Activated CD4-positive, alpha-beta memory T cell treated with anti-CD3 and anti-CD28 coated beads, Interleukin-2, amount 10 ng/mL, durations not matched to agents 7 days and 5 days (primary cell): ENCODE measurements at regions not wholly inside any gene's neighbourhood (a gene's known extent, or its start where the extent isn't known, plus 50 kb on each side); places are given as distances from the start of the nearest gene placed in this dataset.

Source experiments
- CTCF ChIA-PET: fragments of 350-600 bp; sonication (Branson Sonifier 250); formaldehyde crosslinking; loops from one replicate; lab custom pipeline; 2021; ENCODE audit warnings: antibody characterized with exemption, inconsistent platforms; lab: Charles Lee
- POLR2A ChIA-PET: fragments of 350-600 bp; sonication (Branson Sonifier 250); formaldehyde crosslinking; loops from one replicate; lab custom pipeline; 2021; ENCODE audit warnings: antibody characterized with exemption; lab: Charles Lee
- DNase-seq: peaks from one replicate; pipeline ENCODE4 v3.0.0-alpha.2; 2020
- H3K27ac Mint-ChIP-seq: one replicate; pipeline ENCODE4 v1.8.0; 2021; ENCODE audit warnings: mild to moderate bottlenecking, mixed read lengths
- H3K27me3 Mint-ChIP-seq: one replicate; pipeline ENCODE4 v1.8.0; 2021; ENCODE audit warnings: mixed read lengths
- H3K36me3 Mint-ChIP-seq: one replicate; pipeline ENCODE4 v1.8.0; 2021; ENCODE audit warnings: low read depth, mixed read lengths
- H3K4me1 Mint-ChIP-seq: one replicate; pipeline ENCODE4 v1.8.0; 2021; ENCODE audit warnings: mixed read lengths
- H3K4me3 Mint-ChIP-seq: one replicate; pipeline ENCODE4 v1.8.0; 2021; ENCODE audit warnings: mild to moderate bottlenecking, mixed read lengths
- H3K9me3 Mint-ChIP-seq: one replicate; pipeline ENCODE4 v1.8.0; 2021; ENCODE audit warnings: mixed read lengths

DNA sequence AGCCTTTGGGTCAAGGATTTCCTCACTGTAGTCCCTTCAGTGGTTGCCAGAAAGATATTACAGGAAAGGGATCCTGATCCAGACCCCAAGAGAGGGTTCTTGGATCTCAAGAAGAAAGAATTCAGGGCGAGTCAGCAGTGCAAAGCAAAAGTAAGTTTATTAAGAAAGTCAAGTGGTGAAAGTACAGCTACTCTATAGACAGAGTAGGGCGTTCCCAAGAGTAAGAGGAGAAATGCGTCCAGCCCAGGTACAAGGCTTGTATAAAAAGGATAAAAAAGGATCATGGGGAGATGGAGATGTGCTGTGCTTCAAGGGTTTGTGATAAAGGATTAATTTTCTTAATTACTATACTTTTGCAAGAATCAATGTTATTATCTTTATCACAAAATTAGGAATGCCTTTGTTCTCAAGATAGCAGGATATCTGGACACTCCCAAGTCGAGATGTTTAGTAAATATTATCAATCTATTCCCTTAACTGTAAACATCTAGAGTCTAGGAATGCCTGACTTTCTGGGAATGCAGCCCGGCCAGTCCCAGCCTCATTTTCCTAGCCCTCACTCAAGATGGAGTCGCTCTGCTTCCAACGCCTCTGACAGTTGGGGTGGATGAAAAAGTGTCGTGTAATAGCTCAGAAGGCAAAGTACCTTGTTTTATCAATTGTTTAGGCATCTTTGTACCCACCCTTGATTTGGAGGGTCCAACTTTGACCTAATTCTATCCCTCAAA lies 360.7 kb downstream of the GPM6A start:
- Mint-ChIP-seq H3K9me3 (no peaks in the 10 kb centered on the region), H3K36me3 (no peaks in the 10 kb centered on the region), H3K27me3 (no peaks in the 10 kb centered on the region), H3K27ac (no peak overlapping the region), H3K4me3 (no peak overlapping the region), H3K4me1 (no peaks in the 10 kb centered on the region)
- ChIA-PET CTCF (no interaction called here), POLR2A (no interaction called here)
- no peak for DNase-seq

DNA sequence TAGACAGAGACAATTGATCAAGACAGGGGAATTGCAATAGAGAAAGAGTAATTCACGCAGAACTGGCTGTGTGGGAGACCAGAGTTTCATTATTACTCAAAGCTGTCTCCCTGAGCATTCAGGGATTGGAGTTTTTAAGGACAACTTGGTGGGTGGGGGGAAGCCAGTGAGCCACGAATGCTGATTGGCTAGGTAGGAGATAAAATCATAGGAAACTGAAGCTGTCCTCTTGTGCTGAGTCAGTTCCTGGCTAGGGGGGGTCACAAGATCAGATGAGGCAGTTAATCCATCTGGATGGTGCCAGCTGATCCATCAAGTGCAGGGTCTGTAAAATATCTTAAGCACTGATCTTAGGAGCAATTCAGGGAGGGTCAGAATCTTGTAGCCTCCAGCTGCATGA lies 358.6 kb downstream of the GPM6A start:
- Mint-ChIP-seq H3K27me3 (no peaks in the 10 kb centered on the region), H3K4me1 (no peaks in the 10 kb centered on the region), H3K9me3 (no peaks in the 10 kb centered on the region), H3K27ac (no peak overlapping the region), H3K36me3 (no peaks in the 10 kb centered on the region), H3K4me3 (no peak overlapping the region)
- CTCF ChIA-PET, result no interaction called here
- no peak for DNase-seq
- POLR2A ChIA-PET, result no interaction called here

DNA sequence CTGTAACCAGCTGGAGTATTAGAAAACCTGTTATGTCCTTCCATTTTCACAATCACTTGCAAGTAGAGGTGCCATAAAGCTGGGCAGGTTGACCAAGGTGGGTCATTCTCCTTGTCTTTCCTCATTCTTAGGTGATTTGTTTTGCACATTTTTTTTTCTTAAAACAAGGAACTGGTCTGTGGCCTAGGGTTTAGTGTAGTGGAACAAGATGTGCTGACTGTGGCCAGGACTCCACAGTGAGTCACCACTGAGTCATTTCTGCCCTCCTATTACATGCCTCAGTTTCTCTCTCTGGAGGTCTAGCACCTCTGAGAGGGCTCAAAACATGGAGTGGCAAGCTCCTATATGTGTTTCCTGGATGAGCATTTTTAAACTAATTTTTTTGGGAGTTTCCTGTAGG lies 355.9 kb downstream of the GPM6A start:
- POLR2A ChIA-PET, result interaction anchor here (0.6 kb wide), 1 partner anchor 16 kb away, joined by 3 read pairs; no protein-coding TSS in a partner anchor

DNA sequence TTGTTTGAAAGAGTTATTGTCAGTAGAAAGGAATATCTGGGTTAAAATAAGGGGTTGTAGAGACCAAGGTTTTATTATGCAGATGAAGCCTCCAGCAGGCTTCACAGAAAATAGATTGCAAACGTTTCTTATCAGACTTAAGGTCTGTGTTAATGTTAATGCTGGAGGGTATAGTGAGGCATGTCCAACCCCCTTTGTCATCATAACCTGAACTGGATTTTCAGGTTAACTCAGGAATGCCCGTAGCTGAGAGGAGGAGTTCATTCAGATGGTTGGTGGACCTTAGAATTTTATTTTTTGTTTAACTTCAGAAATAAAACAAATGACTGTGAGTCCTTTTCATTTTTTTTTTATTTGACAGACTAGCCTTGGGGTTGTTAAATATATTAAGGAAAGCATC lies 354.1 kb downstream of the GPM6A start:
- no peaks in the 10 kb centered on the region for H3K36me3 Mint-ChIP-seq
- no peak overlapping the region for H3K27ac Mint-ChIP-seq
- no peak overlapping the region for H3K4me3 Mint-ChIP-seq
- H3K4me1 Mint-ChIP-seq, result no peaks in the 10 kb centered on the region
- CTCF ChIA-PET, result no interaction called here
- no peak for DNase-seq
- POLR2A ChIA-PET, result no interaction called here
- no peaks in the 10 kb centered on the region for H3K9me3 Mint-ChIP-seq
- no peaks in the 10 kb centered on the region for H3K27me3 Mint-ChIP-seq

More for the DNA sequence above, 355.9 kb downstream of the GPM6A start:
- CTCF ChIA-PET, result no interaction called here
- no peaks in the 10 kb centered on the region for H3K27me3 Mint-ChIP-seq
- no peaks in the 10 kb centered on the region for H3K4me1 Mint-ChIP-seq
- no peak overlapping the region for H3K27ac Mint-ChIP-seq
- no peaks in the 10 kb centered on the region for H3K36me3 Mint-ChIP-seq
- no peak overlapping the region for H3K4me3 Mint-ChIP-seq
- H3K9me3 Mint-ChIP-seq, result no peaks in the 10 kb centered on the region
- DNase-seq, result no peak

DNA sequence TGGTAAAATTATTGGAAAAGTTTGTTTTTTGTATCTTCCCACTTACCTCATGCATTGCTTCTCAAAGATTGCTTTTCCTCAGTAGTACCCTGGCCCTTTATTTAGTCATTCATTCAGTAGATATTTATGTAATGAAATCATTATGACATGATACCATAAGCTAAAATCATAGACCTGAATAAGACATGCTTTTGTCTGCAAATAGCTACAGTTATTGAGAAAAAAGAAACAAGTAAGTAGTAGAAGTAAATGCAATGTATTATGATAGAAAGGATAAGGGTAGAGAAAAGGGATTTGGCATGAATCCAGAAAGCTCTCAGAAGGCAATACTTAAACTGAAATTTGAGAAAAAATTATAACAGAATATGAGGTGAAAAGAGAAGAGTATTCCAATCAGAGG lies 352.5 kb downstream of the GPM6A start:
- H3K36me3 Mint-ChIP-seq, result no peaks in the 10 kb centered on the region
- ChIA-PET CTCF (no interaction called here), POLR2A (no interaction called here)
- no peaks in the 10 kb centered on the region for H3K27me3 Mint-ChIP-seq
- H3K27ac Mint-ChIP-seq, result no peak overlapping the region
- H3K9me3 Mint-ChIP-seq, result no peaks in the 10 kb centered on the region
- H3K4me1 Mint-ChIP-seq, result no peaks in the 10 kb centered on the region
- H3K4me3 Mint-ChIP-seq, result no peak overlapping the region
- no peak for DNase-seq

DNA sequence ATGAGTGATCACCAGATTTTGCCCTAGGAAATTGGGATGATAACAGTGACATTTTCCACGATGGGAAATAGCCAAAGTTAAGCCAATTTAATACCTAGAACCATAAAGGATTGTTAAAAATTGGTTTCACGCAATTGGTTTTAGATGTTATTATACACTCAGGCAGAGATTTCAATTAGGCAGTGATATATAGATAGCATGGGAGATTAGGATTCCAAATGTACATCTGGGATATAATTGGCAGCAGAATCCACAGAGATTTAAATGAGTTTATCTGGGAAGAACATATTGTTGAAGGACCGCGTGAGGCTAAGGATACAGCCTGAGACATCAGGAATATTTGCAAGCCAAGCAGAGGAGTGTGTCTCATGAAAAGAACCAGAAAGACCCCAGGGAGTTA lies 351.6 kb downstream of the GPM6A start:
- POLR2A ChIA-PET, result no interaction called here
- Mint-ChIP-seq H3K36me3 (no peaks in the 10 kb centered on the region), H3K27me3 (no peaks in the 10 kb centered on the region), H3K27ac (no peak overlapping the region), H3K4me3 (no peak overlapping the region), H3K9me3 (peaks cover 3% of the 10 kb centered on the region), H3K4me1 (no peaks in the 10 kb centered on the region)
- CTCF ChIA-PET, result no interaction called here
- DNase-seq, result no peak

DNA sequence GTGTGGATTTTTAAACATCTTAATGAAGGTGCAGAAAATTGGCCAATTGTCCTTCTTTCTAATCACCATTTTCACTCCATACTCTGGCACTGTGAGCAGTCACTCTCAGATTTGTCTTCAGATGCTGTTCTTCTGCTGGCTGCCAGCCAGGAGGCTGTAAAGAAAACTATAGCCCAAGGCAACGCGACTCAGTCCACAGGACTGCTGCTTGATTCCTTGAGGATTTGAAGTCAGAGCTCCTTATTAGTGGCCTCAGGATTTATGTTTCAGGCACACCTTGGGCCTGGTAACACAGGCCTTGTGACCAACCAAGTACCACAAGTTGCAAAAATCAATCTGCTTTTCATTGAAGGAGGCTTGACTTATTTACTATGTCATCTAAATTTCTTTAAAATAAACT lies 342.6 kb downstream of the GPM6A start:
- no peak overlapping the region for H3K4me3 Mint-ChIP-seq
- no peak for DNase-seq
- POLR2A ChIA-PET, result no interaction called here
- H3K4me1 Mint-ChIP-seq, result no peaks in the 10 kb centered on the region
- CTCF ChIA-PET, result no interaction called here
- H3K9me3 Mint-ChIP-seq, result peaks cover 8% of the 10 kb centered on the region
- no peaks in the 10 kb centered on the region for H3K27me3 Mint-ChIP-seq
- H3K27ac Mint-ChIP-seq, result no peak overlapping the region
- H3K36me3 Mint-ChIP-seq, result no peaks in the 10 kb centered on the region

DNA sequence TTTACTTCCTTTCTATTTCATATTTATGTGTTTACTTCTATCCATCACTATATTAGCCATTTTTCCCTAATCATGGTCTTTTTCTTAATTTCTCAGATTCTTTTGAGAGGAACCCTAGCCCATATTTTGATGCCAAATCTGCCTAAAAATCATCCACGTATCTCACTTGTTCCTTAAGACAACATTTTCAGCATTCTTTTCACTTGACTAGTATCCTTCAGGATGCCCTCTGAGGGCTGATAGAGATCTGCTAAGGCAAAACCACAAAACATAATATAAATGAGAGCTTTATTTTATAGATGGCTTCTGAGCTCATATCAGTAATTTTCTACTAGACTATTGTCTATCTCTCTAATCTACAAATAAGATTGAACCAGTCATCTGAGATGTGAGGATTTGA lies 341.9 kb downstream of the GPM6A start:
- Mint-ChIP-seq H3K27ac (no peak overlapping the region), H3K4me3 (no peak overlapping the region), H3K36me3 (no peaks in the 10 kb centered on the region), H3K4me1 (no peaks in the 10 kb centered on the region), H3K27me3 (no peaks in the 10 kb centered on the region), H3K9me3 (peaks cover 8% of the 10 kb centered on the region)
- ChIA-PET CTCF (no interaction called here), POLR2A (no interaction called here)
- no peak for DNase-seq

DNA sequence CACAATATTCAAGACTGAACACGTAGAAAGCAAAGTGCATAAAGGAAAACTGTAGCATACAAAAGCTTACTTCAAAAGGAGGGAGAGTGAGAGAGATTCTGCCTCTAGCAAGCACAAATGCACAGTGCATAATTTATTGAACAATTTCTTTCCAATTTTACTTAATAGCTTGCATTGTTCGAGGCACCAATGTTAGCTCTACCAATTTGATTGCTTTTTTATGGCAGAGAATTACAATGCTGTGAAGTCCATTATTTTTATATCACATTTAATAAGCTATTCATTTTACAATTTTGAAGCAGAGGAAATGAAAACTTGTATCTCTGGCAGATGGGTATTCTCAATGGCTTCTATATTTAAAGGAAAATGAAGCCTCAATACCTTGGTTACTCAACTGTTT lies 331.7 kb downstream of the GPM6A start:
- no peak overlapping the region for H3K27ac Mint-ChIP-seq
- no peak overlapping the region for H3K4me3 Mint-ChIP-seq
- H3K9me3 Mint-ChIP-seq, result peaks cover 2% of the 10 kb centered on the region
- no peaks in the 10 kb centered on the region for H3K27me3 Mint-ChIP-seq
- ChIA-PET CTCF (no interaction called here), POLR2A (no interaction called here)
- no peaks in the 10 kb centered on the region for H3K36me3 Mint-ChIP-seq
- H3K4me1 Mint-ChIP-seq, result no peaks in the 10 kb centered on the region
- no peak for DNase-seq

DNA sequence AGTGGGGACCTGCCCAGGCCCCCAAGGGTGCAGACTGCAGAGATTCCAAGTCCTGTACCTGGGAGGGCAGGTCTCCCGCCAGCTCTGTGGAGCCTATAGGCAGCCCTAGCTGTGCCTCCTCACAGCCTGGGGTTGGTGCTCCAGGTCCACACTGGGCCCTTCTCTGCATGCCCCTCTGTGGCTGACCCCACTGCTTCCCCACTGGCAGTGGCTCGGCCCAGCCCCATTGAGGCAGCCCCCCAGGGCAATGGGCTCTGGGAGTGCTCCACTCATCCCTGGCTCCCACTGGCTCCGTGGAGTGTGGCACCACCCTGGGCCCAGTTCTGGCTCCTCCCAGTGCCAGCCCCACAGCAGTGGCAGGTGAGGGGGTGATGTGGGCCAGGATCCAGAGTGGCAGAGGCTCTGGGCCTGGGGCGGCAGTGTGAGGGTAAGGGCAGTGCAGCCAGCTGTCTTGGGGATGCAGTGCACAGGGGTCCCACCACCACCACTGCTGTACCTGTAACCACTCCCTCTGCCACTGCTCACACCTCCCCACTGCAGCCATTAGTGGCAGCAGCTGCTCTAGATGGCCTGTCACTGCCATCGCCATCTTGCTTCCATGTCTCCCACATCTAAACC lies 312.2 kb downstream of the GPM6A start:
- Mint-ChIP-seq H3K27me3 (no peaks in the 10 kb centered on the region), H3K36me3 (no peaks in the 10 kb centered on the region), H3K9me3 (peaks cover 7% of the 10 kb centered on the region), H3K4me3 (no peak overlapping the region), H3K4me1 (no peaks in the 10 kb centered on the region), H3K27ac (no peak overlapping the region)
- ChIA-PET CTCF (no interaction called here), POLR2A (no interaction called here)
- no peak for DNase-seq

DNA sequence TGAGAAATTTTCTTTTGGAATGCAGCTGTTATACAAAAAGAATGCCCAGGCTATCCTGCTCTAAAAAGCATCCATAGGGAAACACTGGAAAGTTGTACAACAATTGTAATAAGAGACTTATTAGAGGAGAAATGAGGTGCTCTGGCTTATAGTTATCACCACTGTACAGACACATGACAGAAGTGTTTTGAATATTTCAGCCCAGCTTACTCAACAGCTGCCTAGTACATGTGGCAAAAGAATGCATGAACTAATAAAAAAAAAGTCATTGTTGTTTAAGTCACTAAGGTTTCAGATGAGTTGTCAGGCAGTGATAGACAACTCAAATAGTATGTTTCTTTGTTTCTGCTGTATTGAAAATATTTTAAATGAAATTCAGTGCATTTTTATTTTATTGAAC lies 307.7 kb downstream of the GPM6A start:
- Mint-ChIP-seq H3K4me1 (no peaks in the 10 kb centered on the region), H3K9me3 (peaks cover 9% of the 10 kb centered on the region), H3K27ac (no peak overlapping the region), H3K36me3 (no peaks in the 10 kb centered on the region), H3K27me3 (no peaks in the 10 kb centered on the region), H3K4me3 (no peak overlapping the region)
- DNase-seq, result no peak
- ChIA-PET CTCF (no interaction called here), POLR2A (no interaction called here)

DNA sequence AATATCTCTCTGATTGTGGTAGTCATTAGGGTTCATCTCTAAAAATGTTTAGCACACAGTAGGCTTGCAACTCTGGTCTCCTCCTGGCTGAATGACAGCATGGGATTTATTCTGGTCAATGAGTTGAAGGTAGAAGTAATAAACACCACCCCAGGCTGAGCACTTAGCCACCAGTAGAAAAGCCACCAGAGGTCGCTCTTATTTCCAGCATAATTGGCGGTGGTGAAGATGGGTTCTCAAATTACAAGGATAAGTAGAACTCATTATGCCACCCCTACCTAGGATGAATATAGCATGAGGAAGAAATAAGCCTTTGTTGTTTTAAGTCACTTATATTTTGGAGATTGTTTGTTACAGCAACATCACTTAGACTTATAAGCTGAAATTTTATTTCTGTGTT lies 302.7 kb downstream of the GPM6A start:
- Mint-ChIP-seq H3K9me3 (peaks cover 3% of the 10 kb centered on the region), H3K4me3 (no peak overlapping the region), H3K36me3 (no peaks in the 10 kb centered on the region), H3K4me1 (no peaks in the 10 kb centered on the region), H3K27me3 (no peaks in the 10 kb centered on the region), H3K27ac (no peak overlapping the region)
- DNase-seq, result no peak
- CTCF ChIA-PET, result no interaction called here
- POLR2A ChIA-PET, result no interaction called here

DNA sequence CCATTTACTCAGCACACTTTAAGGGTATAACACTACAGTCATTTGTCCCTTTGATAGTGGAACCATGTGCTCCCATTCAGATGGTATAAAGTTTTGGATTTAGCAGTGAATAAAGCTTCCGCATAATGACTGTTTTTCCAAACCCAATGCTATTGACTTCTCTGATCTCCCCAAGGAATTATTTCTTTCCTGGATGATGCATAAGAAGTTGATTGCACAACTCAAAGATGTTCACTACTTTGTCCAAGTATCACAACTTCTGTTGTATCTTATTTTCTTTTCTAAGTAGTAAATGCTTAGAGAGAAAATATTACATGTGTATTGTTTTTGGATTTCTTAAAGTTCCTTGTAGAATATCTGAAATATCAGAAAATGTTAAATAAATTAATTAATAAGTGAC lies 300.2 kb downstream of the GPM6A start:
- no peak overlapping the region for H3K4me3 Mint-ChIP-seq
- ChIA-PET CTCF (no interaction called here), POLR2A (no interaction called here)
- no peak for DNase-seq
- H3K4me1 Mint-ChIP-seq, result no peaks in the 10 kb centered on the region
- no peak overlapping the region for H3K27ac Mint-ChIP-seq
- peaks cover 3% of the 10 kb centered on the region for H3K9me3 Mint-ChIP-seq
- H3K36me3 Mint-ChIP-seq, result no peaks in the 10 kb centered on the region
- no peaks in the 10 kb centered on the region for H3K27me3 Mint-ChIP-seq

DNA sequence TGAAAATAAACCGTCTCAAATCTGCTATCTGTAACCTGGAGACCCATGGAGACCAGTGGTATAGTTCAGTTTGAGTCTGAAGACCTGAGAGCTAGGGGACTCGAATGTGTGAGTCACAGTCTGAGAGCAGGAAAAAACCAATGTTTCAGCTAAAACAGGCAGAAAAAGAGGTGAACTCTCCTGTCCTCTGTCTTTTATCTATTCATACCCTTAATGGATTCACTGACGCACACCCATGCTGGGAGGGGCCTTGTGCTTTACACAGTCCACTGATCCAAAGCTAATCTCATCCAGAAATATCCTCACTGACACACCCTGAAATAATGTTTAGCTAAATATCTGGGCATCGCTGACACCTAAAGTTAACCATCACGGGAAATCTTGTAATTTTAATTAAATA lies 297.9 kb downstream of the GPM6A start:
- no peaks in the 10 kb centered on the region for H3K4me1 Mint-ChIP-seq
- CTCF ChIA-PET, result no interaction called here
- H3K27ac Mint-ChIP-seq, result no peak overlapping the region
- H3K9me3 Mint-ChIP-seq, result no peaks in the 10 kb centered on the region
- DNase-seq, result no peak
- no peak overlapping the region for H3K4me3 Mint-ChIP-seq
- POLR2A ChIA-PET, result no interaction called here
- no peaks in the 10 kb centered on the region for H3K27me3 Mint-ChIP-seq
- no peaks in the 10 kb centered on the region for H3K36me3 Mint-ChIP-seq
